ENCODE measurements at regions not wholly inside any gene's neighbourhood (a gene's known extent, or its start where the extent isn't known, plus 50 kb on each side); places are given as distances from the start of the nearest gene placed in this dataset.

GRCh38 chr5:174282391-174282790 is 236.9 kb downstream of the NSG2 start:
- no peak for DNase-seq (ENCODE audit: low read depth in 2 of 3, low spot score in 2 of 3)

GRCh38 chr5:174283211-174284005 is 237.9 kb downstream of the NSG2 start:
- no peak for DNase-seq (ENCODE audit: low read depth in 2 of 3, low spot score in 2 of 3)

- DNase-seq (ENCODE audit: low read depth in 2 of 3, low spot score in 2 of 3) = no peak
Observed at GRCh38 chr5:174284873-174285272, 239.4 kb downstream of the NSG2 start.

- no peak for DNase-seq (ENCODE audit: low read depth in 2 of 3, low spot score in 2 of 3)
Observed at GRCh38 chr5:174287761-174288160, 242.3 kb downstream of the NSG2 start.

GRCh38 chr5:174288439-174288838 is 242.9 kb downstream of the NSG2 start:
- no peak for DNase-seq (ENCODE audit: low read depth in 2 of 3, low spot score in 2 of 3)

- no peak for DNase-seq (ENCODE audit: low read depth in 2 of 3, low spot score in 2 of 3)
Observed at GRCh38 chr5:174291162-174291561, 245.7 kb downstream of the NSG2 start.

- DNase-seq (ENCODE audit: low read depth in 2 of 3, low spot score in 2 of 3) = no peak
Observed at GRCh38 chr5:174292348-174292747, 246.8 kb downstream of the NSG2 start.

GRCh38 chr5:174293006-174293405 is 247.5 kb downstream of the NSG2 start:
- DNase-seq (ENCODE audit: low read depth in 2 of 3, low spot score in 2 of 3) = no peak

- DNase-seq (ENCODE audit: low read depth in 2 of 3, low spot score in 2 of 3) = no peak
Observed at GRCh38 chr5:174293481-174293880, 248.0 kb downstream of the NSG2 start.

- no peak for DNase-seq (ENCODE audit: low read depth in 2 of 3, low spot score in 2 of 3)
Observed at GRCh38 chr5:174294891-174295620, 249.6 kb downstream of the NSG2 start.

GRCh38 chr5:174295702-174296436 is 250.4 kb downstream of the NSG2 start:
- no peak for DNase-seq (ENCODE audit: low read depth in 2 of 3, low spot score in 2 of 3)

GRCh38 chr5:174300118-174300940 is 254.8 kb downstream of the NSG2 start:
- DNase-seq (ENCODE audit: low read depth in 2 of 3, low spot score in 2 of 3) = no peak

GRCh38 chr5:174300941-174301761 is 255.6 kb downstream of the NSG2 start:
- no peak for DNase-seq (ENCODE audit: low read depth in 2 of 3, low spot score in 2 of 3)

- DNase-seq (ENCODE audit: low read depth in 2 of 3, low spot score in 2 of 3) = no peak
Observed at GRCh38 chr5:174301848-174302625, 256.5 kb downstream of the NSG2 start.

- no peak for DNase-seq (ENCODE audit: low read depth in 2 of 3, low spot score in 2 of 3)
Observed at GRCh38 chr5:174303035-174303434, 257.5 kb downstream of the NSG2 start.

GRCh38 chr5:174303437-174304045 is 258.0 kb downstream of the NSG2 start:
- no peak for DNase-seq (ENCODE audit: low read depth in 2 of 3, low spot score in 2 of 3)

- DNase-seq (ENCODE audit: low read depth in 2 of 3, low spot score in 2 of 3) = no peak
Observed at GRCh38 chr5:174305241-174305681, 259.8 kb downstream of the NSG2 start.

- no peak for DNase-seq (ENCODE audit: low read depth in 2 of 3, low spot score in 2 of 3)
Observed at GRCh38 chr5:174306345-174307030, 261.0 kb downstream of the NSG2 start.

Data from activated CD8-positive, alpha-beta memory T cell treated with anti-CD3 and anti-CD28 coated beads for 48 hours (primary cell).